ENCODE measurements at regions not wholly inside any gene's neighbourhood (a gene's known extent, or its start where the extent isn't known, plus 50 kb on each side); places are given as distances from the start of the nearest gene placed in this dataset.

DNA sequence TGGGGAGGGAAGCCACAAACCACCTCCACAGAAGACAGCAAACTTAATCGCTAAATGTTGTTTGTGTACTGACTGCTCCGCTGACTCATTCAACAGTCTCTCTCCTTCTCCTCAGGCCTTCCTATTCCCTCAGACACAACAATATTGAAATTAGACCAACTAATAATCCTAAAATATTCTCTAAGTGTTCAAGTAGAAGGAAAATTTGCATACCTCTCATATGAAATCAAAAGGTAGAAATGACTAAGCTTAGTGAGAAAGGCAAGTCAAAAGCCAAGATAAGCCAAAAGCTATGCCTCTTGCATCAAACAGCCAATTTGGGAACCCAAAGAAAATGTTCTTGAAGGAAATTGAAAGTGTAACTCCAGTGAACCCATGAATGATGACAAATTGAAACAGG lies 75.7 kb upstream of the ARHGAP24 start:
- no peak overlapping the region for H3K27ac ChIP-seq
- no peak for DNase-seq
- no peaks in the 10 kb centered on the region for H3K4me1 ChIP-seq
- H3K4me3 ChIP-seq, result no peak overlapping the region
- intact Hi-C loops (cut with DNase I; ENCODE audit: low total_unique reads), result no loop called here
- H3K36me3 ChIP-seq (ENCODE audit: low read depth, missing control alignments), result no peaks in the 10 kb centered on the region
- 91 to 96% methylated on average over 2 of the region's 2 CpGs for WGBS, 2 donors
- TF ChIP-seq POLR2A (IDR thresholded peaks at IDR 0.05) (no peak), CTCF (IDR thresholded peaks at IDR 0.05) (no peak)
- H3K9me3 ChIP-seq, result no peaks in the 10 kb centered on the region
- H3K27me3 ChIP-seq, result no peaks in the 10 kb centered on the region

DNA sequence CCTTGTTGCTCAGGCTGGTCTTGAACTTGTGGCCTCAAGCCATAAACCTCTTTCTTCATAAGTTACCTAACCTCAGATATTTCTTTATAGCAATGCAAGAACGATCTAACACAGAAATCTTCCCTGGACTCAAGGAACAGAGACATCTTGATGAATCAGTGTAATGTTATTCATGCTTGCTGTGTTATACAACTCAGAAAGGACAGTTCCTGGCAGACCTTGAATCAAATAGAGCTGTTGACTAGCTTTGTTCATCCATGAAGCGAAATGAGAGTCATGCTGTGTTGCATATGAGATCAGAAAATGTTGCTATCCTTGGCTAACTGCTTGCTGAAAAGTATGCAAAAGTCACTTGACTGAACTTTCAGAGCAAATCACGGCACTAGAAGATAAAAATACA lies 72.6 kb upstream of the ARHGAP24 start:
- no peaks in the 10 kb centered on the region for H3K36me3 ChIP-seq (ENCODE audit: low read depth, missing control alignments)
- no peak overlapping the region for H3K27ac ChIP-seq
- TF ChIP-seq POLR2A (IDR thresholded peaks at IDR 0.05) (no peak), CTCF (IDR thresholded peaks at IDR 0.05) (no peak)
- no peak overlapping the region for H3K4me3 ChIP-seq
- intact Hi-C loops (cut with DNase I; ENCODE audit: low total_unique reads), result no loop called here
- 64 to 83% methylated on average over 3 of the region's 3 CpGs for WGBS, 2 donors
- H3K27me3 ChIP-seq, result no peaks in the 10 kb centered on the region
- H3K4me1 ChIP-seq, result no peaks in the 10 kb centered on the region
- no peaks in the 10 kb centered on the region for H3K9me3 ChIP-seq
- no peak for DNase-seq

GRCh38 chr4:85406185-85406584 lies 68.8 kb upstream of the ARHGAP24 start:
- DNase-seq, result no peak
- H3K27me3 ChIP-seq, result no peaks in the 10 kb centered on the region
- no peak overlapping the region for H3K27ac ChIP-seq
- 90 to 95% methylated on average over 2 of the region's 2 CpGs for WGBS, 2 donors
- TF ChIP-seq POLR2A (IDR thresholded peaks at IDR 0.05) (no peak), CTCF (IDR thresholded peaks at IDR 0.05) (no peak)
- no peaks in the 10 kb centered on the region for H3K4me1 ChIP-seq
- H3K4me3 ChIP-seq, result no peak overlapping the region
- no peaks in the 10 kb centered on the region for H3K9me3 ChIP-seq
- no peaks in the 10 kb centered on the region for H3K36me3 ChIP-seq (ENCODE audit: low read depth, missing control alignments)
- intact Hi-C loops (cut with DNase I; ENCODE audit: low total_unique reads), result no loop called here

- Histone ChIP-seq H3K27me3 (no peaks in the 10 kb centered on the region), H3K36me3 (ENCODE audit: low read depth, missing control alignments) (no peaks in the 10 kb centered on the region), H3K4me1 (no peaks in the 10 kb centered on the region), H3K9me3 (no peaks in the 10 kb centered on the region), H3K27ac (no peak overlapping the region), H3K4me3 (no peak overlapping the region)
- intact Hi-C loops (cut with DNase I; ENCODE audit: low total_unique reads), result no loop called here
- WGBS, 2 donors, result 88 to 95% methylated on average over 3 of the region's 3 CpGs
- DNase-seq, result no peak
- no peak for TF ChIP-seq CTCF (IDR thresholded peaks at IDR 0.05)
- no peak for TF ChIP-seq POLR2A (IDR thresholded peaks at IDR 0.05)
These were observed 67.4 kb upstream of the ARHGAP24 start for GRCh38 chr4:85407546-85407945.

GRCh38 chr4:85408301-85408700 lies 66.6 kb upstream of the ARHGAP24 start:
- WGBS, 2 donors, result 81 to 91% methylated on average over 1 of the region's 1 CpG
- no peaks in the 10 kb centered on the region for H3K9me3 ChIP-seq
- TF ChIP-seq POLR2A (IDR thresholded peaks at IDR 0.05) (no peak), CTCF (IDR thresholded peaks at IDR 0.05) (no peak)
- no peaks in the 10 kb centered on the region for H3K4me1 ChIP-seq
- intact Hi-C loops (cut with DNase I; ENCODE audit: low total_unique reads), result no loop called here
- H3K27ac ChIP-seq, result no peak overlapping the region
- H3K4me3 ChIP-seq, result no peak overlapping the region
- DNase-seq, result no peak
- H3K27me3 ChIP-seq, result no peaks in the 10 kb centered on the region
- no peaks in the 10 kb centered on the region for H3K36me3 ChIP-seq (ENCODE audit: low read depth, missing control alignments)
